Thyroid gland (tissue), 4 donors: ENCODE measurements at regions not wholly inside any gene's neighbourhood (a gene's known extent, or its start where the extent isn't known, plus 50 kb on each side); places are given as distances from the start of the nearest gene placed in this dataset.

Source experiments
- DNase-seq, 2 donors: peaks; one replicate each; pipeline ENCODE4 v3.0.0-alpha.2; 2019
- H3K27ac ChIP-seq, 3 donors: fragments of 200-600 bp; sonication (generic); 1 replicate in 2 of 3; 2 replicates in 1 of 3; pipeline ENCODE4 v1.5.1; 2016 to 2019; ENCODE audit warnings: mild to moderate bottlenecking in 1 of 3, moderate library complexity in 1 of 3
- H3K27me3 ChIP-seq: fragments of 200-600 bp; sonication (generic); one replicate; pipeline ENCODE4 v1.5.1; 2019
- H3K36me3 ChIP-seq, 2 donors: fragments of 200-600 bp; sonication (generic); one replicate each; pipeline ENCODE4 v1.5.1; 2016 to 2019
- H3K4me1 ChIP-seq, 2 donors: fragments of 200-600 bp; sonication (generic); one replicate each; pipeline ENCODE4 v1.5.1; 2017 to 2019
- H3K4me3 ChIP-seq, 3 donors: fragments of 200-600 bp; sonication (generic); replicated peaks in 1 of 3; 1 replicate in 2 of 3; 2 replicates in 1 of 3; pipeline ENCODE4 v1.5.1; 2016; ENCODE audit warnings: mild to moderate bottlenecking in 1 of 3
- H3K9me3 ChIP-seq: fragments of 200-600 bp; sonication (generic); one replicate; pipeline ENCODE4 v1.5.1; 2017
- CTCF ChIP-seq, 6 experiments: fragments of 200-600 bp in 3 of 6; fragments of 450-650 bp in 3 of 6; sonication (generic) in 3 of 6; IDR thresholded peaks; one replicate each; pipeline ENCODE4 v1.5.1; 2016 to 2019; ENCODE audit warnings: antibody characterized with exemption in 6 of 6, mild to moderate bottlenecking in 2 of 6, inconsistent platforms in 1 of 6, moderate library complexity in 1 of 6
- POLR2A ChIP-seq, 2 donors: fragments of 450-650 bp; IDR thresholded peaks; one replicate each; pipeline ENCODE4 v1.6.1; 2017; ENCODE audit warnings: antibody characterized with exemption in 2 of 2, mild to moderate bottlenecking in 2 of 2, moderate library complexity in 1 of 2
- WGBS, 2 donors: methylation state at CpG; one replicate each; pipeline ENCODE4 v1.1.5; 2017; 5-methylcytosine and 5-hydroxymethylcytosine counted together
- intact Hi-C: fragments of 100-400 bp; cut with DNase I; formaldehyde crosslinking; loops from one replicate; pipeline ENCODE4 v1.15.1; 2023

GRCh38 chr18:26757263-26758019 is 108.1 kb downstream of the AQP4 start:
- peak in 1 of 2 donors; percentile 5 for DNase-seq
- Histone ChIP-seq H3K9me3 (no peaks in the 10 kb centered on the region), H3K4me1 (peaks cover 5 to 10% of the 10 kb centered on the region in 2 donors), H3K36me3 (no peaks in the 10 kb centered on the region), H3K27ac (no peak overlapping the region), H3K27me3 (no peaks in the 10 kb centered on the region), H3K4me3 (no peak overlapping the region)
- intact Hi-C loops = no loop called here
- no peak for TF ChIP-seq CTCF (IDR thresholded peaks at IDR 0.05)
- TF ChIP-seq POLR2A (IDR thresholded peaks at IDR 0.05) = no peak
- 36 to 41% methylated on average over 4 of the region's 4 CpGs for WGBS, 2 donors

GRCh38 chr18:26756556-26756955 is 109.0 kb downstream of the AQP4 start:
- H3K4me3 ChIP-seq = no peak overlapping the region
- H3K27ac ChIP-seq = no peak overlapping the region
- DNase-seq = no peak
- H3K9me3 ChIP-seq = no peaks in the 10 kb centered on the region
- H3K36me3 ChIP-seq = no peaks in the 10 kb centered on the region
- no peak for TF ChIP-seq CTCF (IDR thresholded peaks at IDR 0.05)
- TF ChIP-seq POLR2A (IDR thresholded peaks at IDR 0.05) = no peak
- H3K4me1 ChIP-seq = peaks cover 5 to 10% of the 10 kb centered on the region in 2 donors
- H3K27me3 ChIP-seq = no peaks in the 10 kb centered on the region
- intact Hi-C loops = no loop called here
- 81 to 89% methylated on average over 2 of the region's 2 CpGs for WGBS, 2 donors

- no peaks in the 10 kb centered on the region for H3K27me3 ChIP-seq
- intact Hi-C loops = no loop called here
- no peaks in the 10 kb centered on the region for H3K9me3 ChIP-seq
- no peak overlapping the region for H3K4me3 ChIP-seq
- WGBS, 2 donors = 35 to 36% methylated on average over 10 of the region's 10 CpGs
- H3K4me1 ChIP-seq = peaks cover 22 to 41% of the 10 kb centered on the region in 2 donors
- H3K36me3 ChIP-seq = no peaks in the 10 kb centered on the region
- DNase-seq = no peak
- no peak for TF ChIP-seq POLR2A (IDR thresholded peaks at IDR 0.05)
- no peak for TF ChIP-seq CTCF (IDR thresholded peaks at IDR 0.05)
- peak overlapping the region in 2 of 3 donors; percentile 66 to 69 for H3K27ac ChIP-seq
Measured at GRCh38 chr18:26746826-26747475, 118.6 kb downstream of the AQP4 start.

- Histone ChIP-seq H3K27me3 (no peaks in the 10 kb centered on the region), H3K27ac (peak overlapping the region in 2 of 3 donors; percentile 66 to 69), H3K9me3 (no peaks in the 10 kb centered on the region), H3K36me3 (no peaks in the 10 kb centered on the region), H3K4me1 (peaks cover 24 to 42% of the 10 kb centered on the region in 2 donors), H3K4me3 (no peak overlapping the region)
- intact Hi-C loops = no loop called here
- DNase-seq = no peak
- WGBS, 2 donors = 13 to 32% methylated on average over 5 of the region's 5 CpGs
- TF ChIP-seq POLR2A (IDR thresholded peaks at IDR 0.05) (no peak), CTCF (IDR thresholded peaks at IDR 0.05) (no peak)
Measured at GRCh38 chr18:26746398-26746797, 119.1 kb downstream of the AQP4 start.
